ENCODE measurements at regions not wholly inside any gene's neighbourhood (a gene's known extent, or its start where the extent isn't known, plus 50 kb on each side); places are given as distances from the start of the nearest gene placed in this dataset.

GRCh38 chr12:22856178-22856577 lies 231.2 kb downstream of the ETNK1 start:
- H3K36me3 ChIP-seq: no peaks in the 10 kb centered on the region
- H3K9me3 ChIP-seq: no peaks in the 10 kb centered on the region
- TF ChIP-seq CTCF (IDR thresholded peaks at IDR 0.05; ENCODE audit: low read depth, low read length): peak; percentile 64
- H3K4me1 ChIP-seq: no peaks in the 10 kb centered on the region
- no peaks in the 10 kb centered on the region for H3K27me3 ChIP-seq
- no peak for DNase-seq
- no peak overlapping the region for H3K4me3 ChIP-seq (ENCODE audit: low read depth, low read length)

GRCh38 chr12:22858849-22859570 lies 234.0 kb downstream of the ETNK1 start:
- no peaks in the 10 kb centered on the region for H3K27me3 ChIP-seq
- DNase-seq: no peak
- no peaks in the 10 kb centered on the region for H3K9me3 ChIP-seq
- TF ChIP-seq CTCF (IDR thresholded peaks at IDR 0.05; ENCODE audit: low read depth, low read length): no peak
- H3K4me1 ChIP-seq: no peaks in the 10 kb centered on the region
- H3K4me3 ChIP-seq (ENCODE audit: low read depth, low read length): no peak overlapping the region
- H3K36me3 ChIP-seq: no peaks in the 10 kb centered on the region

GRCh38 chr12:22860926-22861325 lies 236.0 kb downstream of the ETNK1 start:
- H3K9me3 ChIP-seq: no peaks in the 10 kb centered on the region
- H3K36me3 ChIP-seq: no peaks in the 10 kb centered on the region
- no peak overlapping the region for H3K4me3 ChIP-seq (ENCODE audit: low read depth, low read length)
- TF ChIP-seq CTCF (IDR thresholded peaks at IDR 0.05; ENCODE audit: low read depth, low read length): no peak
- H3K27me3 ChIP-seq: no peaks in the 10 kb centered on the region
- DNase-seq: no peak
- H3K4me1 ChIP-seq: no peaks in the 10 kb centered on the region

GRCh38 chr12:22865822-22866221 lies 240.9 kb downstream of the ETNK1 start:
- H3K9me3 ChIP-seq: no peaks in the 10 kb centered on the region
- no peak overlapping the region for H3K4me3 ChIP-seq (ENCODE audit: low read depth, low read length)
- no peaks in the 10 kb centered on the region for H3K4me1 ChIP-seq
- no peak for TF ChIP-seq CTCF (IDR thresholded peaks at IDR 0.05; ENCODE audit: low read depth, low read length)
- no peaks in the 10 kb centered on the region for H3K27me3 ChIP-seq
- H3K36me3 ChIP-seq: no peaks in the 10 kb centered on the region
- no peak for DNase-seq

- no peaks in the 10 kb centered on the region for H3K4me1 ChIP-seq
- H3K4me3 ChIP-seq (ENCODE audit: low read depth, low read length): no peak overlapping the region
- no peak for TF ChIP-seq CTCF (IDR thresholded peaks at IDR 0.05; ENCODE audit: low read depth, low read length)
- H3K27me3 ChIP-seq: no peaks in the 10 kb centered on the region
- no peaks in the 10 kb centered on the region for H3K9me3 ChIP-seq
- H3K36me3 ChIP-seq: no peaks in the 10 kb centered on the region
- no peak for DNase-seq
Observed at GRCh38 chr12:22866406-22866805, 241.4 kb downstream of the ETNK1 start.

GRCh38 chr12:22874151-22874550 lies 249.2 kb downstream of the ETNK1 start:
- H3K9me3 ChIP-seq: no peaks in the 10 kb centered on the region
- no peaks in the 10 kb centered on the region for H3K27me3 ChIP-seq
- no peak overlapping the region for H3K4me3 ChIP-seq (ENCODE audit: low read depth, low read length)
- no peak for DNase-seq
- no peaks in the 10 kb centered on the region for H3K4me1 ChIP-seq
- H3K36me3 ChIP-seq: no peaks in the 10 kb centered on the region
- no peak for TF ChIP-seq CTCF (IDR thresholded peaks at IDR 0.05; ENCODE audit: low read depth, low read length)
